ENCODE measurements at regions not wholly inside any gene's neighbourhood (a gene's known extent, or its start where the extent isn't known, plus 50 kb on each side); places are given as distances from the start of the nearest gene placed in this dataset.

DNA sequence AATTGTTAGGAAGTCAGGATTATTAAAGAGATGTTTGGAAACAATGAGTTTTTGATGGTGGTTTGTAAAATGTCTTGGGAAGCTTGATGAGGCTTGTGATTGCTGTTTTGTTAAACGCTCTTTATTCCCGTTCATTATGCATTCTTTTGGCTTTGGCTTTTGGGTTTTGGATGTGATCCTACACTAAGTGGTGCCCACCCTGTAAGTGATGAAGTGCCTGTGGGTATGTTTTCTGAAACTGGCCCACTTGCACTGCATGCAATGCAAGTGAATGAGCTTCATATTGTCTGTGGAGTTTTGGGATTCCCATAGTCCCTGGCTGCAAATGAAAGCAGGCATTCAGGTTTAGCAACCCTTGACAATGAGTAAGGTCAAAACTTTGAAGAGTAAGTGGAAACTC, 1035.5 kb upstream of the WWC1 start:
- POLR2A ChIA-PET = no interaction called here
- Mint-ChIP-seq H3K27ac (no peak overlapping the region), H3K27me3 (no peaks in the 10 kb centered on the region), H3K4me1 (no peaks in the 10 kb centered on the region), H3K4me3 (no peak overlapping the region), H3K9me3 (no peaks in the 10 kb centered on the region), H3K36me3 (no peaks in the 10 kb centered on the region)
- ATAC-seq (ENCODE audit: low read depth) = no peak
- DNase-seq = no peak

DNA sequence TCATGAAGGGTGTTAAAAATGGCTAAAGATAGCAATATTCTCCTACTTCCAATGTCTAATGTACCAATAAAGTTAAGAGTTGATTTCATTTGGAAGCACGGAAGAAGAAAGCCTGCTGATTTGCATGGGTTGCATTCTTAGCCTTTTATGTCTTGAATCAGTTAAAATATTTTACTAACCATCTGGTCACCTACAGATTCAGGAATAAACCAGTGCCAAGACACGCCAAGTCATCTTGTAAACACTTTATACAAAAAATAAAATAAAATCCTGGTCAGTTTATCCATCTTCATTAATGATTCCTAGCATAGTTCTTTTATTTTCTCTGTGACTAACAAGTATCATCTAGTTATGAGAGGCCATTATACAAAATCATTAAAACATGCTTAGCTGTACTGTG, 1031.6 kb upstream of the WWC1 start:
- no peaks in the 10 kb centered on the region for H3K27me3 Mint-ChIP-seq
- H3K36me3 Mint-ChIP-seq = no peaks in the 10 kb centered on the region
- ATAC-seq (ENCODE audit: low read depth) (no peak), DNase-seq (no peak)
- no peak overlapping the region for H3K4me3 Mint-ChIP-seq
- H3K9me3 Mint-ChIP-seq = no peaks in the 10 kb centered on the region
- POLR2A ChIA-PET = no interaction called here
- no peaks in the 10 kb centered on the region for H3K4me1 Mint-ChIP-seq
- no peak overlapping the region for H3K27ac Mint-ChIP-seq

DNA sequence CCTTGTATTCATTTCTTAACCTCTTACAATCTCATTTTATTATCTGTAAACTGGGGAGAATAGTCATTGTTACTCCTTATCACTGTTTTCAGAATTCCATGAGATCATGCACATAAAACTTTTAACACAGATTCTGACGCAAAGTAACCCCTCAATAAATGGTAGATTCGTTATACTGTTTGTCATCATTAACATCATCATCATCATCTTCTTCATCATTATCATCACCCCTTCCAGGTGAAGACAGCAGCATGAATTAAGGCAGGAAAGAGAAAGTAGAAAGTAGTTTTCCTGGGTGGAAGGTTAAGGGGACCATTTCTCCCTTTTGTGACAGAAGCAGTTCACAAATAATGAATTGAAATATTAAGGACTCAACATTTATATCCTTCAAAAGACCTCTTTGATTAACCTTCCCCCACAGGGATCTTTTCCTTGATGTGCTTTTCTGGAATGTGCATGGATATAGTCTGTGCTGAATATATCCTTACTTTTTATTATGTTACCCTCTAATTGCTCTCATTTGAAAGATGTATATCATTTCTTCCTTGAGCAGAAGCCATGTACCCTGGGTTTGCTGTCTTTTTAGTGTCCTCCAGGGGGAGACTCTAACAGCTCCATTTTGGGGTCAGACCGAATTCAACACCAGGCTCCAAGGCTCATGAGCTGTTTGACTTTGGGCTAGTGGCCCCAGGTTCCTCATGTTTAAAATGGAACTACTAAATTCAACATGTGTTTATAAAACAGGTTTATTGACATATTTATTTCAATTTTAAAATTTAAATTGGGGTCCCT, 1029.9 kb upstream of the WWC1 start:
- ATAC-seq (ENCODE audit: low read depth) = no peak
- no peaks in the 10 kb centered on the region for H3K27me3 Mint-ChIP-seq
- H3K4me1 Mint-ChIP-seq = no peaks in the 10 kb centered on the region
- H3K4me3 Mint-ChIP-seq = no peak overlapping the region
- no peak overlapping the region for H3K27ac Mint-ChIP-seq
- no peak for DNase-seq
- no peaks in the 10 kb centered on the region for H3K36me3 Mint-ChIP-seq
- no peaks in the 10 kb centered on the region for H3K9me3 Mint-ChIP-seq
- POLR2A ChIA-PET = no interaction called here

DNA sequence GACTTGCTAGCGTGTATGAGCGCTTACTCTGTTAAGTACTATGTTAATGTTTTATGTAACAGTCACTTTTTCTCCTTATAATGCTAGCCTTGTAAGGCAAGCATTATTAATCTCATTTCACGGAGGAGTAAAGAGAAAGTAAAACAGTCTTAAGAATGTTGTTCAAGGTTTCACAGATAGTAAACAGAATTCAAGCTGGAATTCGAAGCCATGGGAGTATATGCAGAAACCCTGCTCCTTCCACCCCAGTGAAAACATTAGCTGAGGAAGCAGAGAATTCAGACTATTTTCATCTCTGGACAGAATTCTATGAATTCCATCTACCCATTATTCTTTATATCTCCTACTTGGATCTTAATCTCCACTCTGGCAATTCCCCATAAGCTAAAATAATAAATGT, 1028.3 kb upstream of the WWC1 start:
- ATAC-seq (ENCODE audit: low read depth) (no peak), DNase-seq (no peak)
- POLR2A ChIA-PET = no interaction called here
- H3K27ac Mint-ChIP-seq = no peak overlapping the region
- no peaks in the 10 kb centered on the region for H3K9me3 Mint-ChIP-seq
- no peaks in the 10 kb centered on the region for H3K36me3 Mint-ChIP-seq
- H3K27me3 Mint-ChIP-seq = no peaks in the 10 kb centered on the region
- H3K4me3 Mint-ChIP-seq = no peak overlapping the region
- no peaks in the 10 kb centered on the region for H3K4me1 Mint-ChIP-seq

DNA sequence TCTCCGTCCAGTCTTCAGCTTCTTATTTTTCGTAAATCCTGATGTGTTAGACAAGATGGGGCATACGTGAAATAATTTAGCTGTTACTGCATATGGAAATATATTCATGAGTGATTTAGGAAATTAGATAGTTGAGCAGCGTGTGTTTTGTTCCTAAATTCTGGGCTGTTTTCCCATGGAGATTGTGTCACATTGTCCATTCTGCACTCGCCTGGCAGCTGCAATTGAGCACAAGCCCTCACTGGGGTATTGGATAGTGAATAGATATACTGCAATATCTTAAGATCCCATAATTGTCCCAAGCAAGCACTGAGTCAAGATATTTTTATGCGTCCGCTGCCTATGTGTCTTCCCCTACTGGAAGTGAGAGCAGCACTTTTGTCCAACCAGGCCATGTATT, 1027.1 kb upstream of the WWC1 start:
- no peaks in the 10 kb centered on the region for H3K9me3 Mint-ChIP-seq
- H3K27ac Mint-ChIP-seq = no peak overlapping the region
- H3K4me1 Mint-ChIP-seq = no peaks in the 10 kb centered on the region
- DNase-seq (no peak), ATAC-seq (ENCODE audit: low read depth) (no peak)
- POLR2A ChIA-PET = no interaction called here
- no peaks in the 10 kb centered on the region for H3K36me3 Mint-ChIP-seq
- H3K27me3 Mint-ChIP-seq = no peaks in the 10 kb centered on the region
- no peak overlapping the region for H3K4me3 Mint-ChIP-seq

DNA sequence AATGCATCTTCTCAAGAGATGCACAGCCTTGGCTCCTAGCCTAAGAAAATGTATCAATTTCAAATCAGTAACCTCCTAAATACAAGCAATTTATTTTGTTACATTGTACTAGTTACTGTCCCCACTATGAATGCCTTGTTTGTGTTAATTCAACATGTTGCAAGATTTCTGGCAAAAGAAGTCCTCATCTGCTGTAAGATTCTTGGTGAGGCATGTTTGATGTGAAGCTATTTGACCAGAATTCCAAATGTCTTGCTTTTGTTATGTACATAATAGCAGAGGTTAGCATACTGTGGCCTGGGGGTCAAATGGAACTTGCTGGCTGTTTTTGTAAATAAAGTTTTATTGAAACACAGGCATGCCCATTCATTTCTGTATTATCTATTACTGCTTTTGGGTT, 1023.1 kb upstream of the WWC1 start:
- Mint-ChIP-seq H3K4me1 (no peaks in the 10 kb centered on the region), H3K9me3 (no peaks in the 10 kb centered on the region), H3K27me3 (no peaks in the 10 kb centered on the region), H3K27ac (no peak overlapping the region), H3K36me3 (no peaks in the 10 kb centered on the region), H3K4me3 (no peak overlapping the region)
- POLR2A ChIA-PET = no interaction called here
- ATAC-seq (ENCODE audit: low read depth) (no peak), DNase-seq (no peak)

DNA sequence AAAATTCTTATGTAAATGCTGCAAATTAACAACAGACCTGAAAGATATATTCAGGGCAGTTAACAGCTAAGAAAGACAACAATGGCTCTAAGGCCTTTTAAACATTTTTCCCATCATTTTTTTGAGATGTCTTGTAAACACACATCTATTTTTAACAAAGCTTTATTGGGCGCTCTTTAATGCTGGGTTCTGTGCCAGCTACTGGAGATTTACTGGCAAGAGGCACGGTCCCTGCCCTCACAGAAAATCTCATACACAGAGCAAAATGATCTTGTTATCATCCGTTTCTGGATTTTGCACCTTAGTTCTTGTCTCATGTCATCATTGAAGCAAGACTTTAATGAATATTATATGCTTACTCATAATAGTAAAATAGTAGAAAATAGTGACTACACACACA, 1022.3 kb upstream of the WWC1 start:
- Mint-ChIP-seq H3K27me3 (no peaks in the 10 kb centered on the region), H3K4me3 (no peak overlapping the region), H3K4me1 (no peaks in the 10 kb centered on the region), H3K27ac (no peak overlapping the region), H3K9me3 (no peaks in the 10 kb centered on the region), H3K36me3 (no peaks in the 10 kb centered on the region)
- POLR2A ChIA-PET = no interaction called here
- ATAC-seq (ENCODE audit: low read depth) = no peak
- no peak for DNase-seq

DNA sequence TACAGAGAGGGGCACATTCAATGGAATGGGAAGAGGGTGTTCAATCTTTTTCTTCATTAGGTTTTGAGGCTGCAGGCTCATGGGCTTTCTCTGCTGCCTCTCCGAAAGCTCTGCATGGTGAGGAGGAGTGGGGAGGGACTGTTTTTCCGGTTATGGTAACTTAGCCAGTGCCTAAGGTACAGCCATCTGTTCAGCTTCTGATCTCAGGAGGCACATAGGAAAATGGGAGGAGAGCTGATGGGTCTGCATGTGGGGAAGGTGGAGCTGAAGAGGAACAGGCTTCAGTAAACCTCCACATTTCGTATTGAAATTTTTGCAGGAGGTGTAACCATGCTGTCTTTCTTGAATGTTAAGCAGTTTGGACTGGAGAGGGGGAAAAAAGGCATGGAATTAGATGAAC, 1020.4 kb upstream of the WWC1 start:
- H3K36me3 Mint-ChIP-seq = no peaks in the 10 kb centered on the region
- no peak for ATAC-seq (ENCODE audit: low read depth)
- no peaks in the 10 kb centered on the region for H3K27me3 Mint-ChIP-seq
- H3K4me3 Mint-ChIP-seq = no peak overlapping the region
- no peak for DNase-seq
- H3K9me3 Mint-ChIP-seq = no peaks in the 10 kb centered on the region
- no peaks in the 10 kb centered on the region for H3K4me1 Mint-ChIP-seq
- H3K27ac Mint-ChIP-seq = no peak overlapping the region
- POLR2A ChIA-PET = no interaction called here

DNA sequence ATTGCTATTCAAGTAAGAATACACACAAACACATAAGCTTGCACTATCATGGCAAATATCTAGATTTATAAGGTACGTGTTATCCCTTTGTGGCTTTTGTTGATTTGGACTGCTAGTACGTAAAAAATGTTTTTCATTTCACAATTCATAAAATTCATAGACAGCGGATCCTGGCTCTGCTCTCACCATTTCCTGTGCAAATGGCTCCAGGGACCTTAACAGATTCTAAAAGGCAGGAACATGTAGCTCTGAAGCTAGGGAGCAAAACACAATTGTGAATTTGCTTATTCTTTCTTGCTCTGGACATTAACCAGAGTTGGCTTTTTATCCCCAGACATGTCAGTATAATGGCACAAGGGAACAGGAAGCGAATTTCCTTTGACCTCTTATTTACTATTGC, 1019.9 kb upstream of the WWC1 start:
- Mint-ChIP-seq H3K9me3 (no peaks in the 10 kb centered on the region), H3K27me3 (no peaks in the 10 kb centered on the region), H3K36me3 (no peaks in the 10 kb centered on the region), H3K4me3 (no peak overlapping the region), H3K4me1 (no peaks in the 10 kb centered on the region), H3K27ac (no peak overlapping the region)
- POLR2A ChIA-PET = no interaction called here
- no peak for DNase-seq
- no peak for ATAC-seq (ENCODE audit: low read depth)

DNA sequence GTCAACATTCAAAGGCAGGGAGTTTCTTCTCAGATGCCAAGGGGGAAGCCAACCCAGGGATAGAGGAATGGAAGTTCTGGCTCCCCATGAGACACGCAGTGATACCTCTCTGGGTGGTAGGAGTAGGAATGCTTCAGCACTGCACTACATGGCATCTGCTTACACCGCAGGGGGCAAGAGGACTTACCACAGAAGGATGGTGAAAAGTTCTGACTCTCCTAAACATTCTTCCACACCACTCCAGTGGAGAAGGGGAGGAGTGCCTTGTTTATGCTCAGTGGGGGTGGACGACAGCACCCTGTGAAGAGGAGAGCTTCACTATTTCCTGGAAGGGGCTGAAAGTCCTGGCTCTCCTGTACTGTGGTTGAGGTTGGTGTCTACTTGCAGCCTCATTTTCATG, 1011.3 kb upstream of the WWC1 start:
- H3K27ac Mint-ChIP-seq = no peak overlapping the region
- ATAC-seq (ENCODE audit: low read depth) = no peak
- no peaks in the 10 kb centered on the region for H3K4me1 Mint-ChIP-seq
- peaks cover 4% of the 10 kb centered on the region for H3K9me3 Mint-ChIP-seq
- no peaks in the 10 kb centered on the region for H3K27me3 Mint-ChIP-seq
- POLR2A ChIA-PET = no interaction called here
- H3K4me3 Mint-ChIP-seq = no peak overlapping the region
- no peaks in the 10 kb centered on the region for H3K36me3 Mint-ChIP-seq
- no peak for DNase-seq

DNA sequence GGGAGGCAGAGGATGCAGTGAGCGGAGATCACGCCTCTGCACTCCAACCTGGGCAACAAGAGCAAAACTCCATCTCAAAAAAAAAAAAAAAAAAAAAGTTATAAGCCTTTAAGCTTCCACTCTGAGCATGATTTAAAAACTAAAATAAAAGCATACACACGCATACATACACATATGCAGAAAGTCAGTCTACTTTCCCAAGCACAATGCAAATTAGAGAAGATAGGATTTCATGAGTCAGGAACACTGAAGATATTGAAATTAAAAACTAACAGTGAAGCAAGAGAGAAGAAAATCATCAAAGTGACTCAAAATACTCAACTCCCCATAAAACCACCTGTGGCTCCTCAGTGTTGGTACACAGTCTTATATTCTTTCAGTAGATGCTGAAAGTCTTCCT, 1009.5 kb upstream of the WWC1 start:
- Mint-ChIP-seq H3K9me3 (peaks cover 4% of the 10 kb centered on the region), H3K27me3 (no peaks in the 10 kb centered on the region), H3K36me3 (no peaks in the 10 kb centered on the region), H3K27ac (no peak overlapping the region), H3K4me1 (no peaks in the 10 kb centered on the region), H3K4me3 (no peak overlapping the region)
- POLR2A ChIA-PET = no interaction called here
- DNase-seq (no peak), ATAC-seq (ENCODE audit: low read depth) (no peak)

DNA sequence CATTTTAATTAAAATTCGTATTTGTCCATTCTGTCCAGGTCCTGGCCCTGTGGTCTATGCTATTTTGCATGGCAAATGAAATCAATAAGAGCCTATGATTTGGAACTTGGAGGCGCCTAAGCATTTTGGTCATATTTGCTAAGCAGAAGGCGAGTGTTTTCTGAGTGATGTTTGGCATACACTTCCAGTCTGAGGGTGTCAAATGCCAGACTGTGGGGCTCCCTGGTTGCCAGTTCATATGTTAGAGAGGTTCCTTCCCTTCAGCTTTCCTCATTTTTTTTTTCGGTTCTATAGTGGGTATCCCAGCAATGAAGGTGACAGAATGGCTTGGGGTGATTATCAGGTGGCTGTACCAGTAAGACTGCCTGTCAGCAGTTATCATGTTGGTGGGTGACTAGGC, 1007.8 kb upstream of the WWC1 start:
- ATAC-seq (ENCODE audit: low read depth) (no peak), DNase-seq (no peak)
- H3K4me1 Mint-ChIP-seq = no peaks in the 10 kb centered on the region
- no peaks in the 10 kb centered on the region for H3K27me3 Mint-ChIP-seq
- H3K36me3 Mint-ChIP-seq = no peaks in the 10 kb centered on the region
- H3K9me3 Mint-ChIP-seq = peaks cover 4% of the 10 kb centered on the region
- H3K27ac Mint-ChIP-seq = no peak overlapping the region
- POLR2A ChIA-PET = no interaction called here
- H3K4me3 Mint-ChIP-seq = no peak overlapping the region

DNA sequence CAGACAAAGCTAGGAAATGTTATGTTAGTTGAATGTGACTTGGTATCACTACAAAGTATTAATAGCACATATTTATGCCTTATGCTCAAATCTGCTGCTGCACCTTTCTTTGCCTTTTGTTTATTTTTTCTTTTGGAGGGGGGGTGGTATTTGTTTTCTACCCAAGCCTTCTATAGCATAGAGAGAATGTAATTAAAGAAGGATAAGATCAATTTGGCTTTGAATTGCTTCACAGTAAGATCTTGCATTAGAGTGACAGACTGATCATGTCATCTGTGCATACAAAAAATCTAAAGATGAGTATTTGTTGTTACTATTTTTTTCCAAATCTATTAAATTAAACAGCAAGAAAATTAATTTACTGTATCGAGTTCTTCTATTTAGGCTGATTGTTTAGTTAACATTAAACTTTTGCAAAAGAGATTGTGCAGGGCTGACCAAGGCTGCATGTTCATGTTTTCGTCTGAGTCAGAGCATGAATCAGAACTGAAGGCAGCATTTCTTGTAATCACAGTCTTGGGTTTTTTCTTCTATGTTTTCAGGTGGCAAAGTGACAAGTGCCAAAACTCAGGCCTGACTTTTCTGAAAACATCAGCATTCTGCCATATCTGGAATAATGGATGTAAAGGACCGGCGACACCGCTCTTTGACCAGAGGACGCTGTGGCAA, 1007.1 kb upstream of the WWC1 start:
- no peak overlapping the region for H3K27ac Mint-ChIP-seq
- H3K4me1 Mint-ChIP-seq = no peaks in the 10 kb centered on the region
- H3K4me3 Mint-ChIP-seq = no peak overlapping the region
- no peaks in the 10 kb centered on the region for H3K36me3 Mint-ChIP-seq
- ATAC-seq (ENCODE audit: low read depth) (no peak), DNase-seq (no peak)
- peaks cover 5% of the 10 kb centered on the region for H3K9me3 Mint-ChIP-seq
- no peaks in the 10 kb centered on the region for H3K27me3 Mint-ChIP-seq
- POLR2A ChIA-PET = no interaction called here

DNA sequence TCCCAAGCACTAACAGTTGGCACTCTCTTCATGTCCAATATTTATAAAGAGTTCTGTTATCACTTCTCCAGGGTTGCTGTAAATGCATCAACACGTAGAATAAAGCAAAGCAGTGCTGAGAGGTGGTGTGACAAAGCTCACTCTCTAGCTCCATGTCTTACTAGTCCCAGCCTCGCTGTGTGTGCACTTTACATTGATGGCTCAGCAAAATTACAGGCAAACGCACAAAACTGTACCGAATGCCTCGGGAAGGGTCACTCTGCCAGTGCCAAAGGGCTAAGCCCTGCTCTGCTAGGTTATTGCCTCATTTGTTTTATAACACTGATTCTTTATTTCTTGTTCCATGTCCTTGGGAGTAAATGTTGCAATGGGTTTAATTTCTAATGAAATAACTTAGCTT, 1005.9 kb upstream of the WWC1 start:
- Mint-ChIP-seq H3K27me3 (no peaks in the 10 kb centered on the region), H3K27ac (no peak overlapping the region), H3K36me3 (no peaks in the 10 kb centered on the region), H3K4me1 (no peaks in the 10 kb centered on the region), H3K9me3 (peaks cover 2% of the 10 kb centered on the region), H3K4me3 (no peak overlapping the region)
- DNase-seq (no peak), ATAC-seq (ENCODE audit: low read depth) (no peak)
- POLR2A ChIA-PET = no interaction called here

Data from activated naive CD8-positive, alpha-beta T cell treated with anti-CD3 and anti-CD28 coated beads, Interleukin-2, amount 10 ng/mL, durations not matched to agents 7 days and 5 days (primary cell).